ENCODE measurements at regions not wholly inside any gene's neighbourhood (a gene's known extent, or its start where the extent isn't known, plus 50 kb on each side); places are given as distances from the start of the nearest gene placed in this dataset.

- Mint-ChIP-seq H3K27me3 (ENCODE audit: low read depth) (peaks cover 4% of the 10 kb centered on the region), H3K4me3 (peak overlapping the region in 1 of 3 experiments; percentile 23), H3K9me3 (peaks cover 9% of the 10 kb centered on the region), H3K4me1 (peaks cover 42% of the 10 kb centered on the region), H3K36me3 (ENCODE audit: low read depth) (no peaks in the 10 kb centered on the region), H3K27ac (peak overlapping the region in 2 of 3 experiments; percentile 79 to 84)
- no peak for TF ChIP-seq CTCF (IDR thresholded peaks at IDR 0.05; ENCODE audit: unreplicated experiment in 3 of 3)
Observed at GRCh38 chr9:38337181-38337580, 55.3 kb upstream of the ALDH1B1 start.

- no peak for TF ChIP-seq CTCF (IDR thresholded peaks at IDR 0.05; ENCODE audit: unreplicated experiment in 3 of 3)
- Mint-ChIP-seq H3K4me3 (no peak overlapping the region), H3K36me3 (ENCODE audit: low read depth) (no peaks in the 10 kb centered on the region), H3K4me1 (peaks cover 42% of the 10 kb centered on the region), H3K27me3 (ENCODE audit: low read depth) (peaks cover 10% of the 10 kb centered on the region), H3K27ac (peak overlapping the region in 2 of 3 experiments; percentile 79 to 84), H3K9me3 (peaks cover 6% of the 10 kb centered on the region)
Observed at GRCh38 chr9:38336341-38336740, 56.2 kb upstream of the ALDH1B1 start.

GRCh38 chr9:38335686-38336085, 56.8 kb upstream of the ALDH1B1 start:
- Mint-ChIP-seq H3K36me3 (ENCODE audit: low read depth) (no peaks in the 10 kb centered on the region), H3K4me1 (peaks cover 41% of the 10 kb centered on the region), H3K9me3 (peaks cover 3% of the 10 kb centered on the region), H3K4me3 (no peak overlapping the region), H3K27me3 (ENCODE audit: low read depth) (peaks cover 6% of the 10 kb centered on the region), H3K27ac (peak overlapping the region in 2 of 3 experiments; percentile 79 to 84)
- TF ChIP-seq CTCF (IDR thresholded peaks at IDR 0.05; ENCODE audit: unreplicated experiment in 3 of 3): no peak

- H3K36me3 Mint-ChIP-seq (ENCODE audit: low read depth): no peaks in the 10 kb centered on the region
- H3K27ac Mint-ChIP-seq: no peak overlapping the region
- H3K4me3 Mint-ChIP-seq: no peak overlapping the region
- TF ChIP-seq CTCF (IDR thresholded peaks at IDR 0.05; ENCODE audit: unreplicated experiment in 3 of 3): peak in 1 of 3 experiments; percentile 23
- peaks cover 31% of the 10 kb centered on the region for H3K4me1 Mint-ChIP-seq
- peaks cover 6% of the 10 kb centered on the region for H3K27me3 Mint-ChIP-seq (ENCODE audit: low read depth)
- no peaks in the 10 kb centered on the region for H3K9me3 Mint-ChIP-seq
Observed at GRCh38 chr9:38334234-38334633, 58.3 kb upstream of the ALDH1B1 start.

- Mint-ChIP-seq H3K36me3 (ENCODE audit: low read depth) (no peaks in the 10 kb centered on the region), H3K4me3 (no peak overlapping the region), H3K27me3 (ENCODE audit: low read depth) (peaks cover 6% of the 10 kb centered on the region), H3K27ac (no peak overlapping the region), H3K4me1 (peaks cover 23% of the 10 kb centered on the region), H3K9me3 (no peaks in the 10 kb centered on the region)
- no peak for TF ChIP-seq CTCF (IDR thresholded peaks at IDR 0.05; ENCODE audit: unreplicated experiment in 3 of 3)
Observed at GRCh38 chr9:38333047-38333446, 59.5 kb upstream of the ALDH1B1 start.

- Mint-ChIP-seq H3K36me3 (ENCODE audit: low read depth) (no peaks in the 10 kb centered on the region), H3K27ac (no peak overlapping the region), H3K4me3 (no peak overlapping the region), H3K9me3 (no peaks in the 10 kb centered on the region), H3K27me3 (ENCODE audit: low read depth) (peaks cover 6% of the 10 kb centered on the region), H3K4me1 (peaks cover 20% of the 10 kb centered on the region)
- no peak for TF ChIP-seq CTCF (IDR thresholded peaks at IDR 0.05; ENCODE audit: unreplicated experiment in 3 of 3)
Observed at GRCh38 chr9:38332625-38333024, 59.9 kb upstream of the ALDH1B1 start.

Measured in nephron (organoid).